ENCODE measurements at regions not wholly inside any gene's neighbourhood (a gene's known extent, or its start where the extent isn't known, plus 50 kb on each side); places are given as distances from the start of the nearest gene placed in this dataset.

DNA sequence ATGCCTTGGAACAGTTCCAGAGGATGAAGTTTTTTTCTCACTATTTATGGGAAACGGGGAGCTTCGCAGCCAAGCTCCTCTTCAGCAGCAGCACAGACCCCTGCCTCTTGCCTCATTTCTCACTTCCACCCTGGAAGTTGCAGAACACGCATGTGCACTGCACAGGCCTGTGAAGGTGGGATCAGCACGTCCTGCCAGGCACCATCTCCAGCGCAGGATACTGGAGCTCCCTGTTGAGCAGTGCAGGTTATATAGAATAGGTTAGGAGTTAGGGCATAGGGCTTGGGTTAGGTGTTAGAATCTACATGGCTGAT, 110.1 kb upstream of the CENPE start:
- TF ChIP-seq POLR2A (IDR thresholded peaks at IDR 0.05; ENCODE audit: low read depth, low read length) (no peak), POLR2AphosphoS5 (IDR thresholded peaks at IDR 0.05; ENCODE audit: low read depth, low read length) (no peak)

Measured in GM12891 (cell line).